ENCODE measurements at regions not wholly inside any gene's neighbourhood (a gene's known extent, or its start where the extent isn't known, plus 50 kb on each side); places are given as distances from the start of the nearest gene placed in this dataset.
A peak's percentile ranks its signal among the peaks of the same experiment; 100 is the strongest.

DNA sequence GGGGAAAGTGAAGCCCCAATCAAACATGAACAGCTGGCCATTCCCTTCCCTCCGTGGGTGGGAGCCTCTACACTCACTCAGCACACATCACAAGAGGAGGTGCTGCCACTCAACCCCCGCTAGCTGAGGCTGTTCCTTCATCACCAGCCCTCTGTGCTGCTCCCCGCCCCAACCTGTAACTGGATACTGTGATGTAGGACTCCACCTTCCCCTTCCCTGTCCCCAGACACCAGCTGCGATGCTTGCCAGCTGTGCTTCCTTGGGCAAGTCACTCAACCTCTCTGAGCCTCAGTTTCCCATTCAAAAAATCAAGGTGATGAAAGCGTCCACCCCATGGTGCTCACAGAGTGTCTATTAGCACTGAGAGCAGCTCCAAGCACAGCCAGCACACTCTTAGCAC is 273.2 kb downstream of the MRTFB start:
- Histone ChIP-seq H3K27me3 (ENCODE audit: insufficient read depth, low read length) (no peaks in the 10 kb centered on the region), H2BK15ac (ENCODE audit: low read depth, low read length) (no peak overlapping the region), H4K91ac (ENCODE audit: insufficient read length, low read depth, low read length) (no peak overlapping the region), H4K20me1 (ENCODE audit: control insufficient read depth, insufficient read depth, insufficient read length) (no peaks in the 10 kb centered on the region), H4K8ac (replicated peaks; ENCODE audit: insufficient read length, low read depth, low read length) (no peak overlapping the region), H2AFZ (ENCODE audit: low read length) (no peak overlapping the region), H3K18ac (ENCODE audit: insufficient read length, low read depth, low read length) (no peak overlapping the region), H3K14ac (ENCODE audit: insufficient read depth, low read length) (no peak overlapping the region), H2AK5ac (ENCODE audit: insufficient read length, low read length) (no peak overlapping the region), H3K4ac (ENCODE audit: low read depth, low read length) (no peak overlapping the region), H3K79me2 (ENCODE audit: insufficient read depth, low read length) (no peaks in the 10 kb centered on the region), H3K9me3 (ENCODE audit: control insufficient read depth, low read depth, low read length) (no peaks in the 10 kb centered on the region), H2BK20ac (ENCODE audit: low read depth, low read length, poor library complexity, severe bottlenecking) (no peak overlapping the region), H3K9ac (ENCODE audit: extremely low read depth, insufficient read length, low read length) (no peak overlapping the region), H3K23ac (ENCODE audit: insufficient read length, low read depth, low read length) (no peak overlapping the region), H2BK12ac (ENCODE audit: insufficient read length, low read depth, low read length) (no peak overlapping the region), H4K5ac (ENCODE audit: insufficient read length, low read depth, low read length) (no peak overlapping the region), H2BK5ac (ENCODE audit: insufficient read length, low read length) (no peak overlapping the region), H3K4me2 (ENCODE audit: insufficient read depth, insufficient read length, low read length) (no peak overlapping the region), H3K4me1 (ENCODE audit: insufficient read depth, low read length) (no peaks in the 10 kb centered on the region), H3T11ph (ENCODE audit: low read length) (no peak overlapping the region), H3K79me1 (ENCODE audit: insufficient read depth, low read depth, low read length, poor library complexity, severe bottlenecking) (no peaks in the 10 kb centered on the region), H3K23me2 (ENCODE audit: insufficient read length, low read depth, low read length, poor library complexity, severe bottlenecking) (no peaks in the 10 kb centered on the region), H3K56ac (ENCODE audit: insufficient read length, low read depth, low read length) (no peak overlapping the region), H3K27ac (ENCODE audit: insufficient read length, low read depth, low read length) (no peak overlapping the region), H2BK120ac (ENCODE audit: low read depth, low read length, poor library complexity, severe bottlenecking) (no peak overlapping the region)
- H3K27ac Mint-ChIP-seq, result no peak overlapping the region; a peak in 1 of 7 replicates
- WGBS (ENCODE audit: extremely low coverage, insufficient read length, low lambda C conversion rate), result no CpG with 5 or more reads among the region's 5 CpGs
- TF ChIP-seq, protein P1, sequence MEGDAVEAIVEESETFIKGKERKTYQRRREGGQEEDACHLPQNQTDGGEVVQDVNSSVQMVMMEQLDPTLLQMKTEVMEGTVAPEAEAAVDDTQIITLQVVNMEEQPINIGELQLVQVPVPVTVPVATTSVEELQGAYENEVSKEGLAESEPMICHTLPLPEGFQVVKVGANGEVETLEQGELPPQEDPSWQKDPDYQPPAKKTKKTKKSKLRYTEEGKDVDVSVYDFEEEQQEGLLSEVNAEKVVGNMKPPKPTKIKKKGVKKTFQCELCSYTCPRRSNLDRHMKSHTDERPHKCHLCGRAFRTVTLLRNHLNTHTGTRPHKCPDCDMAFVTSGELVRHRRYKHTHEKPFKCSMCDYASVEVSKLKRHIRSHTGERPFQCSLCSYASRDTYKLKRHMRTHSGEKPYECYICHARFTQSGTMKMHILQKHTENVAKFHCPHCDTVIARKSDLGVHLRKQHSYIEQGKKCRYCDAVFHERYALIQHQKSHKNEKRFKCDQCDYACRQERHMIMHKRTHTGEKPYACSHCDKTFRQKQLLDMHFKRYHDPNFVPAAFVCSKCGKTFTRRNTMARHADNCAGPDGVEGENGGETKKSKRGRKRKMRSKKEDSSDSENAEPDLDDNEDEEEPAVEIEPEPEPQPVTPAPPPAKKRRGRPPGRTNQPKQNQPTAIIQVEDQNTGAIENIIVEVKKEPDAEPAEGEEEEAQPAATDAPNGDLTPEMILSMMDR (conservative IDR thresholded peaks at IDR 0.05), result no peak
- H3K36me3 Mint-ChIP-seq (ENCODE audit: insufficient read depth in 1 of 3, low read depth in 3 of 3), result peaks cover 4 to 22% (median 4%) of the 10 kb centered on the region in 3 experiments
- H3K4me3 Mint-ChIP-seq, result no peak overlapping the region
- H3K9me3 Mint-ChIP-seq, result peaks cover 18 to 21% of the 10 kb centered on the region in 2 experiments
- peaks cover 10% of the 10 kb centered on the region for H3K27me3 Mint-ChIP-seq (ENCODE audit: low read depth)
- peak; percentile 43 for DNase-seq
- peaks cover 0 to 3% of the 10 kb centered on the region in 2 experiments; a peak in 2 of 4 replicates for H3K4me1 Mint-ChIP-seq

All from H9 (cell line).